H9 (cell line): ENCODE measurements at regions not wholly inside any gene's neighbourhood (a gene's known extent, or its start where the extent isn't known, plus 50 kb on each side); places are given as distances from the start of the nearest gene placed in this dataset.

Experiments used
- DNase-seq: peaks from one replicate; pipeline ENCODE4 v3.0.0-alpha.2; 2017
- H2AFZ ChIP-seq: one replicate; pipeline ENCODE4 v1.6.1; 2013; ENCODE audit warnings: mild to moderate bottlenecking, low read length, control low read depth, moderate library complexity
- H2AK5ac ChIP-seq: 2 replicates; pipeline ENCODE4 v1.6.1; 2013; ENCODE audit warnings: low read length, control low read depth, mixed read lengths; ENCODE audit not compliant: insufficient read length
- H2BK120ac ChIP-seq: one replicate; pipeline ENCODE4 v1.6.1; 2013; ENCODE audit warnings: low read depth, mild to moderate bottlenecking, low read length, control low read depth, inconsistent platforms; ENCODE audit not compliant: poor library complexity, severe bottlenecking
- H2BK12ac ChIP-seq: 2 replicates; pipeline ENCODE4 v1.6.1; 2013; ENCODE audit warnings: low read length, control low read depth, mixed read lengths, low read depth; ENCODE audit not compliant: insufficient read length
- H2BK15ac ChIP-seq: 2 replicates; pipeline ENCODE4 v1.6.1; 2013; ENCODE audit warnings: low read depth, low read length, control low read depth
- H2BK20ac ChIP-seq: one replicate; pipeline ENCODE4 v1.6.1; 2013; ENCODE audit warnings: low read depth, mild to moderate bottlenecking, low read length, control low read depth, inconsistent platforms; ENCODE audit not compliant: poor library complexity, severe bottlenecking
- H2BK5ac ChIP-seq: 2 replicates; pipeline ENCODE4 v1.6.1; 2013; ENCODE audit warnings: low read length, control low read depth, mixed read lengths; ENCODE audit not compliant: insufficient read length
- H3K14ac ChIP-seq: 2 replicates; pipeline ENCODE4 v1.6.1; 2013; ENCODE audit warnings: low read length, control low read depth; ENCODE audit not compliant: insufficient read depth
- H3K18ac ChIP-seq: 2 replicates; pipeline ENCODE4 v1.6.1; 2013; ENCODE audit warnings: low read depth, mild to moderate bottlenecking, mixed read lengths, low read length, control low read depth; ENCODE audit not compliant: insufficient read length
- H3K23ac ChIP-seq: 2 replicates; pipeline ENCODE4 v1.6.1; 2013; ENCODE audit warnings: low read length, control low read depth, mixed read lengths, low read depth; ENCODE audit not compliant: insufficient read length
- H3K23me2 ChIP-seq: 2 replicates; pipeline ENCODE4 v1.6.1; 2013; ENCODE audit warnings: low read depth, mild to moderate bottlenecking, mixed read lengths, low read length, control low read depth; ENCODE audit not compliant: insufficient read length, poor library complexity, severe bottlenecking
- H3K27ac ChIP-seq: 2 replicates; pipeline ENCODE4 v1.5.1; 2013; ENCODE audit warnings: low read length, control low read depth, mixed read lengths, low read depth; ENCODE audit not compliant: insufficient read length
- H3K27me3 ChIP-seq: 2 replicates; pipeline ENCODE4 v1.6.1; 2013; ENCODE audit warnings: low read length, control low read depth, inconsistent platforms; ENCODE audit not compliant: insufficient read depth
- H3K4ac ChIP-seq: 2 replicates; pipeline ENCODE4 v1.6.1; 2013; ENCODE audit warnings: low read depth, mild to moderate bottlenecking, control low read depth, inconsistent platforms, low read length, moderate library complexity
- H3K4me1 ChIP-seq: 2 replicates; pipeline ENCODE4 v1.6.1; 2013; ENCODE audit warnings: low read length, control low read depth, inconsistent platforms; ENCODE audit not compliant: insufficient read depth
- H3K4me2 ChIP-seq: 2 replicates; pipeline ENCODE4 v1.6.1; 2013; ENCODE audit warnings: low read length, control low read depth, mixed read lengths; ENCODE audit not compliant: insufficient read length, insufficient read depth
- H3K56ac ChIP-seq: 2 replicates; pipeline ENCODE4 v1.6.1; 2013; ENCODE audit warnings: low read depth, mild to moderate bottlenecking, mixed read lengths, low read length, control low read depth; ENCODE audit not compliant: insufficient read length
- H3K79me1 ChIP-seq: 2 replicates; pipeline ENCODE4 v1.6.1; 2013; ENCODE audit warnings: low read depth, mild to moderate bottlenecking, moderate library complexity, low read length, control low read depth, inconsistent platforms; ENCODE audit not compliant: insufficient read depth, poor library complexity, severe bottlenecking
- H3K79me2 ChIP-seq: 2 replicates; pipeline ENCODE4 v1.6.1; 2013; ENCODE audit warnings: low read length, control low read depth, inconsistent platforms; ENCODE audit not compliant: insufficient read depth
- H3K9ac ChIP-seq: 2 replicates; pipeline ENCODE4 v1.6.1; 2013; ENCODE audit warnings: low read length, control low read depth, mixed read lengths; ENCODE audit not compliant: insufficient read length; ENCODE audit errors: extremely low read depth
- H3K9me3 ChIP-seq: one replicate; pipeline ENCODE4 v1.6.1; 2013; ENCODE audit warnings: low read depth, low read length, inconsistent platforms; ENCODE audit not compliant: control insufficient read depth
- H3T11ph ChIP-seq: one replicate; pipeline ENCODE4 v1.6.1; 2013; ENCODE audit warnings: mild to moderate bottlenecking, low read length, control low read depth, inconsistent platforms
- H4K20me1 ChIP-seq: one replicate; pipeline ENCODE4 v1.6.1; 2013; ENCODE audit not compliant: control insufficient read depth, insufficient read length, insufficient read depth
- H4K5ac ChIP-seq: 2 replicates; pipeline ENCODE4 v1.6.1; 2013; ENCODE audit warnings: low read depth, mild to moderate bottlenecking, mixed read lengths, low read length, control low read depth; ENCODE audit not compliant: insufficient read length
- H4K8ac ChIP-seq: replicated peaks from 2 replicates; pipeline ENCODE4 v1.6.1; 2013; ENCODE audit warnings: low read length, control low read depth, mixed read lengths, low read depth; ENCODE audit not compliant: insufficient read length
- H4K91ac ChIP-seq: 2 replicates; pipeline ENCODE4 v1.6.1; 2013; ENCODE audit warnings: low read depth, mild to moderate bottlenecking, moderate library complexity, mixed read lengths, low read length, control low read depth; ENCODE audit not compliant: insufficient read length
- H3K27ac Mint-ChIP-seq, 3 experiments: 2 replicates in 2 of 3; 3 replicates in 1 of 3; pipeline ENCODE4 v1.8.0; 2020 to 2021; ENCODE audit warnings: mixed read lengths in 3 of 3, mild to moderate bottlenecking in 1 of 3, moderate library complexity in 1 of 3
- H3K27me3 Mint-ChIP-seq: 2 replicates; pipeline ENCODE4 v1.8.0; 2021; ENCODE audit warnings: low read depth, mild to moderate bottlenecking, moderate library complexity, mixed read lengths
- H3K36me3 Mint-ChIP-seq, 3 experiments: 2 replicates in 2 of 3; 3 replicates in 1 of 3; pipeline ENCODE4 v1.8.0; 2020 to 2021; ENCODE audit warnings: low read depth in 3 of 3, mixed read lengths in 3 of 3; ENCODE audit not compliant: insufficient read depth in 1 of 3
- H3K4me1 Mint-ChIP-seq, 2 experiments: 2 replicates each; pipeline ENCODE4 v1.8.0; 2020; ENCODE audit warnings: mixed read lengths in 2 of 2
- H3K4me3 Mint-ChIP-seq, 2 experiments: 2 replicates in 1 of 2; 3 replicates in 1 of 2; pipeline ENCODE4 v1.8.0; 2020 to 2021; ENCODE audit warnings: mild to moderate bottlenecking in 2 of 2, mixed read lengths in 2 of 2, moderate library complexity in 1 of 2
- H3K9me3 Mint-ChIP-seq, 2 experiments: 2 replicates in 1 of 2; 3 replicates in 1 of 2; pipeline ENCODE4 v1.8.0; 2020; ENCODE audit warnings: mild to moderate bottlenecking in 2 of 2, mixed read lengths in 2 of 2, moderate library complexity in 1 of 2
- CTCF ChIP-seq: fragments of 200-600 bp; sonication (generic); conservative IDR thresholded peaks from 3 replicates; pipeline ENCODE4 v1.8.0; 2021; ENCODE audit warnings: antibody characterized with exemption, mild to moderate bottlenecking
- WGBS: extraction: QIAGEN DNeasy Blood & Tissue Kit; methylation state at CpG from one replicate; pipeline ENCODE4 v1.1.7; 2013; ENCODE audit warnings: missing lambda C conversion rate, low lambda C conversion rate, mixed read lengths; ENCODE audit not compliant: insufficient read length; ENCODE audit errors: extremely low coverage; 5-methylcytosine and 5-hydroxymethylcytosine counted together

DNA sequence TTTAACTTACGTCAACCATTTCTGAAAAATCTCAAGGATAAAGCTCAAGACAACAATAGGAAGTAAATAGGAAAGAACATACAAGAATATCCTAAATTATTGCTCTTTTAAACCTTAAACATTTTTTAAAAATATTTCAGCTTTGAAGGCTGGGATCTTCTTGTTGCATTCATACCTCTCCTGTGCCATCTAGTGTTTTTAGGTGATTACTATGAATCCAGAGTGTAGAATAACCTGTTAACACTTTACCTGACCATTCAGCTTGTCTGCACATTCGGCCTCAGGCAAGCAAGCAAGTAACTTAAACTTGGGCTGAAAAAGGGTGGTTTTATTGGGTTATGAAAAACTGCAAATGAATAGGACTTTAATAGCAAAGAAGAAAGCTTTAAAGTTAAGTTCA lies 507.8 kb upstream of the INTU start:
- no peak overlapping the region for H3K18ac ChIP-seq
- H3K9me3 Mint-ChIP-seq, result peaks cover 3 to 6% of the 10 kb centered on the region in 2 experiments; a peak in 4 of 5 replicates
- H3K4me2 ChIP-seq, result no peak overlapping the region
- no peak overlapping the region for H3K27ac Mint-ChIP-seq
- no peak for DNase-seq
- H3K4me1 ChIP-seq, result no peaks in the 10 kb centered on the region
- H3K14ac ChIP-seq, result no peak overlapping the region
- peaks cover 2 to 13% (median 4%) of the 10 kb centered on the region in 3 experiments; a peak in 6 of 7 replicates for H3K36me3 Mint-ChIP-seq
- no peak overlapping the region for H3K9ac ChIP-seq
- no peak overlapping the region for H2BK20ac ChIP-seq
- no peaks in the 10 kb centered on the region for H4K20me1 ChIP-seq
- no peak overlapping the region for H3K27ac ChIP-seq
- no peak overlapping the region for H4K91ac ChIP-seq
- no peak overlapping the region for H3T11ph ChIP-seq
- peak; percentile 53; the same call in 2 of the 3 replicates for TF ChIP-seq CTCF
- H3K4me3 Mint-ChIP-seq, result no peak overlapping the region
- H3K4ac ChIP-seq, result no peak overlapping the region
- H3K4me1 Mint-ChIP-seq, result peaks cover 29 to 37% of the 10 kb centered on the region in 2 experiments
- H2BK12ac ChIP-seq, result no peak overlapping the region
- no CpG with 5 or more reads among the region's 2 CpGs for WGBS
- H3K79me1 ChIP-seq, result no peaks in the 10 kb centered on the region
- H3K23me2 ChIP-seq, result no peaks in the 10 kb centered on the region
- H3K56ac ChIP-seq, result no peak overlapping the region
- no peak overlapping the region for H4K5ac ChIP-seq
- no peak overlapping the region for H2BK5ac ChIP-seq
- no peak overlapping the region for H2BK120ac ChIP-seq
- H4K8ac ChIP-seq, result no peak overlapping the region
- H3K9me3 ChIP-seq, result no peaks in the 10 kb centered on the region
- no peak overlapping the region for H2AFZ ChIP-seq
- H2BK15ac ChIP-seq, result no peak overlapping the region
- no peak overlapping the region for H2AK5ac ChIP-seq
- H3K23ac ChIP-seq, result no peak overlapping the region
- H3K27me3 ChIP-seq, result no peaks in the 10 kb centered on the region
- H3K79me2 ChIP-seq, result no peaks in the 10 kb centered on the region
- no peaks in the 10 kb centered on the region for H3K27me3 Mint-ChIP-seq
